ENCODE measurements at regions not wholly inside any gene's neighbourhood (a gene's known extent, or its start where the extent isn't known, plus 50 kb on each side); places are given as distances from the start of the nearest gene placed in this dataset.

- no peak overlapping the region for H3K27ac ChIP-seq
- TF ChIP-seq ZFX (IDR thresholded peaks at IDR 0.05): no peak
- no peak for TF ChIP-seq CTCF (conservative IDR thresholded peaks at IDR 0.05)
These were observed 145.9 kb upstream of the OPCML start for GRCh38 chr11:133678191-133678590.

- no peak for TF ChIP-seq ZFX (IDR thresholded peaks at IDR 0.05)
- no peak for TF ChIP-seq CTCF (conservative IDR thresholded peaks at IDR 0.05)
- no peak overlapping the region for H3K27ac ChIP-seq
These were observed 145.1 kb upstream of the OPCML start for GRCh38 chr11:133677387-133677786.

- no peak for TF ChIP-seq ZFX (IDR thresholded peaks at IDR 0.05)
- no peak for TF ChIP-seq CTCF (conservative IDR thresholded peaks at IDR 0.05)
- no peak overlapping the region for H3K27ac ChIP-seq
These were observed 144.0 kb upstream of the OPCML start for GRCh38 chr11:133676265-133676664.

- H3K27ac ChIP-seq: no peak overlapping the region
- TF ChIP-seq ZFX (IDR thresholded peaks at IDR 0.05) (no peak), CTCF (conservative IDR thresholded peaks at IDR 0.05) (no peak)
These were observed 137.2 kb upstream of the OPCML start for GRCh38 chr11:133669371-133670053.

- TF ChIP-seq ZFX (IDR thresholded peaks at IDR 0.05): no peak
- no peak for TF ChIP-seq CTCF (conservative IDR thresholded peaks at IDR 0.05)
- H3K27ac ChIP-seq: no peak overlapping the region
These were observed 131.1 kb upstream of the OPCML start for GRCh38 chr11:133663135-133663985.

- no peak for TF ChIP-seq CTCF (conservative IDR thresholded peaks at IDR 0.05)
- no peak for TF ChIP-seq ZFX (IDR thresholded peaks at IDR 0.05)
- H3K27ac ChIP-seq: no peak overlapping the region
These were observed 129.5 kb upstream of the OPCML start for GRCh38 chr11:133661846-133662245.

GRCh38 chr11:133660202-133660568 is 127.9 kb upstream of the OPCML start:
- H3K27ac ChIP-seq: no peak overlapping the region
- TF ChIP-seq CTCF (conservative IDR thresholded peaks at IDR 0.05) (no peak), ZFX (IDR thresholded peaks at IDR 0.05) (no peak)

Data from C4-2B (cell line).